M059J (cell line): ENCODE measurements at regions not wholly inside any gene's neighbourhood (a gene's known extent, or its start where the extent isn't known, plus 50 kb on each side); places are given as distances from the start of the nearest gene placed in this dataset.
"Not testable (repeated sequence)": the region's sequence is repeated elsewhere in the genome, so short reads cannot be mapped to it uniquely, and the experiment has no call there.

ENCODE experiments used
- DNase-seq: peaks from one replicate; pipeline ENCODE4 v3.0.0-alpha.2; 2012; ENCODE audit warnings: low read depth

DNA sequence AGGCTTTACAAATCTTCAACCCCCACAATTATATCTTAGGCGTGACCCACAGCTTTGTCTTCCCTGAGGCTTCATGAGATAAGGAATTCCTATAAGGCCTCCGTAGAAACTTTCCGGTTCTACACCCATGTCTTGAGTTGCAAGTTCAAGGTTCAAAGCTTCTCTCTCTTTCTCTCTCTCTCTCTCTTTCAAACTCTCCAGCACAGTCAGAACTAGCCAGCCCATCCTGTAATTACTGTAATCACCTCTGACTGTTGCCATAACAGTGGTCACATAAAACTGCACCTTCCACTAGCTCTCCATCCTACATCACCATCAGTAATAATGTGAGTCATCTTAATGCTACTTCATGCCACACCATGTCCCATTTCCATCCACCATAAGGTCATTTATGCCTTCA is 90.0 kb upstream of the NFASC start:
- peak; percentile 32 for DNase-seq

DNA sequence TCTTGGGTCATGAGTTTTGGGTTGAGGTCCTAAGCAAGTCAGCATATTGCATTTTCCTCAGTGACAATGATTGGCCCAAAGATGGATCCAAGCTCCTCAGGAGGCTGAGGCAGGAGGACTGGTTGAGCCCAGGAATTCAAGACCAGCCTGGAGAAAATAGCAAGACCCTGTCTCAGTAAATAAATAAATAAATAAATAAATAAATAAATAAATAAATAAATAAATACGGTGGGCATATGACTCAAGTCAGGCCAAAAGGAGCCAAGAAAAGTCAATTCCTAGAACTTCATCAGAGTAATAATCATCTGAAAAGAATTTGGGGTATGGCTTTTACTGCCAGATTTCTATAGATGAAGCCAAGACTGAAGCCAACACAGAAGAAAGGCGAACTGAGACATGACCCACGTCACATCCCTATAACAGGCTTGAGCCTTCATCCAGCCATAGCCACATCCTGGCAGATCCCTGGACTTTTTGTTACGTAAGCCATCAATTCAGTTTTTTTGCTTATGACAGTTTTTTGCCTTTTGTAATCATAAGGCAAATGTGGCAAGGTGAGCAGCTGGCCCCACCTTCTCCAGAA is 88.5 kb upstream of the NFASC start:
- peak; percentile 20 for DNase-seq

GRCh38 chr1:204785023-204785422 is 85.6 kb upstream of the NFASC start:
- DNase-seq: not testable (repeated sequence)

GRCh38 chr1:204788470-204788869 is 82.2 kb upstream of the NFASC start:
- no peak for DNase-seq

DNA sequence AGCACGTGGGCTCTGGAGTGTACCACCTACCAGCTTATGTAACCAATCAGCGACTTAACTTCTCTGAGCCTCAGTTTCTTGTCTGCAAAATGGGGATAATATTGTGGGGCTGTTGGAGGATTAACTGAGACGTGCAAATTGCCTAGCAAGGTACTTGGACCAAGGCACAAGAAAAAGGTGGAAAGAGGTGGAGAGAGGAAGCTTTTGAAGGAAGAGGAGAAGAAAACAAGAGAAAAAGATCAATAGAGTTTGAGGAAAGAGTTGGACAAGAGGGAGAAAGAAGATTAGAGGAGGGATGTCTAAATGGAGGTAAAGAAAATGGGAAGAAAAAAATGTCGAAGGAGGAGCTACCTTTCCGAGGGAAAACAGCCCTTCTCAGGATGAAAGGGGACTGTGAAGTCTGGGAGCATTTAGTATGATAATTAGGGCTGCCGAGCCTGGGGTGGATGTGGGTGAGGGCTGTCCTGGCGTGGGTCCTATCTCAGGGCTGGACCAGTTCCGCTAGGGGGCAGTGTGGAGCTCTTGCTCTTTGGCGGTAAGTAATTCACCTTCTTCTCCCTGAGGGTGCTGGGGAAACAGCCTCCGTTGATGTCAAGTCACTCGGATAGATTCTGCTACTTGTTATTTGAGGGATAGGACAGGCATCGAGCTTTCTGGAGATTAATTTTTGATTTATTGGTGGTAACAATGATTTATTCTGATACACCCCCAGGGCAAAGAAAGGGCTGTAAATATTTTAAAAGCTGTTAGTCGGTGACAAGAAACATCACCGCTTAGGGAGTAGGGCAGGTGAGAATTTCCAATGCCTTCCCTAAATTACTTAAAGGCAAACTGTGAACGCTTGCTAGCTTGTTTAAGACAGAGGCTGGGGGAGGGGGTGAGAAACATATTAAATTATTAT is 79.0 kb upstream of the NFASC start:
- peak; percentile 44 for DNase-seq

DNA sequence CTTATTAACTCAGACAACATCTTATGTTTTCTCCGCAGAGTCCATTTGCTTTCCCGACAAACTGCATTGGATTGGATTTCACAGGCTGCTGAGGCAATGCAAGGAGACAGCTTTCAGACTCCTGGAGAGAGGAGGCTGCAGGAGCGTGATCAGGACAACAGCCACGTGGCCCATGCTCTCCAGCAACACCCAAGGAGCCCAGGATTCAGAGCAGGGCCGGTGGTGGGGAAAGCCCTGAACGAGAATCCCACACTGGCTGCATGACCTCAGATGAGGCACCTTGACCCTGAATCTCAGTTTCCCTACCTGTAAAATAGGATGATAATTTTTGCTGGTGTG is 78.3 kb upstream of the NFASC start:
- DNase-seq: no peak

DNA sequence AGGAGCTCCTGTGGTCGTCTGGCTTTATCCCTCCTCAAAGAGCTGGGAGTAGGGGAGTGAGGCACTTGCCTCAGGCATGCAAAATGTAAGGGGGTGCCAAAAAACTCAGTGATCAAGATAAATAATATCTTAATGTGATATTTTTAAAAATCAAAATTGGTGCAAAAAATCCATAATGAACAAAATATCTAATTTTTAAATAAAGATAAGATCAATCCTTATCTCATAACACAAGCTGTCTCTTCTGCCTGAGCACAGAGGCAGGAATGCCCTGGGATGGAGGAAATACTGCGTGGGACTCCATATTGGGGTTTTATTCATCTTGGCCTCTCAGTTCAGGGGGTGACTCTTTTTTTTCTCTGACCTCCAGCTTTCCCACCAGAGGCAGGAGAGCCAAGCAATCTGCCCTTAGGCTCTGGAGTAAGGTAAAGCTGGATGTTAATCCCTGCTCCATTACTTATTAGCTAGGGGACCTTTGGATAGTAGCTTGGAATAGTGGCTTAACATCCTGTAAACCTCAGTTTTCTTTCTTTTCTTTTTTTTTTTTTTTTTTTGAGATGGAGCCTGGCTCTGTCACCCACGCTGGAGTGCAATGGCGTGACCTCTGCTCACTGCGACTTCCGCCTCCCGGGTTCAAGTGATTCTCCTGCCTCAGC is 77.3 kb upstream of the NFASC start:
- no peak for DNase-seq

DNA sequence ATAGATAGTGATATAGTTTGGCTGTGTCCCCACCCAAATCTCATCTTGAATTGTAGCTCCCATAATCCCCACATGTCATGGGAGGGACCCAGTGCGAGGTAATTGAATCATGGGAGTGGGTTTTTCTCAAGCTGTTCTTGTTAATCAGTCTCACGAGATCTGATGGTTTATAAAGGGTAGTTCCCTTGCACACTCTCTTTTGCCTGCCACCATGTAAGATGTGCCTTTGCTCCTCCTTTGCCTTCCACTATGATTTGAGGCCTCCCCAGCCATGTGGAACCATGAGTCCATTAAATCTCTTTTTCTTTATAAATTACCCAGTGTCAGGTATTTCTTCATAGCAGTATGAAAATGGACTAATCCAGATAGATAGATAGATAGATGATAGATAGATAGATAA is 73.8 kb upstream of the NFASC start:
- not testable (repeated sequence) for DNase-seq

- no peak for DNase-seq
Observed at GRCh38 chr1:204797401-204797800, 73.3 kb upstream of the NFASC start.

- no peak for DNase-seq
Observed at GRCh38 chr1:204799630-204800029, 71.0 kb upstream of the NFASC start.

- no peak for DNase-seq
Observed at GRCh38 chr1:204801211-204801610, 69.5 kb upstream of the NFASC start.

DNA sequence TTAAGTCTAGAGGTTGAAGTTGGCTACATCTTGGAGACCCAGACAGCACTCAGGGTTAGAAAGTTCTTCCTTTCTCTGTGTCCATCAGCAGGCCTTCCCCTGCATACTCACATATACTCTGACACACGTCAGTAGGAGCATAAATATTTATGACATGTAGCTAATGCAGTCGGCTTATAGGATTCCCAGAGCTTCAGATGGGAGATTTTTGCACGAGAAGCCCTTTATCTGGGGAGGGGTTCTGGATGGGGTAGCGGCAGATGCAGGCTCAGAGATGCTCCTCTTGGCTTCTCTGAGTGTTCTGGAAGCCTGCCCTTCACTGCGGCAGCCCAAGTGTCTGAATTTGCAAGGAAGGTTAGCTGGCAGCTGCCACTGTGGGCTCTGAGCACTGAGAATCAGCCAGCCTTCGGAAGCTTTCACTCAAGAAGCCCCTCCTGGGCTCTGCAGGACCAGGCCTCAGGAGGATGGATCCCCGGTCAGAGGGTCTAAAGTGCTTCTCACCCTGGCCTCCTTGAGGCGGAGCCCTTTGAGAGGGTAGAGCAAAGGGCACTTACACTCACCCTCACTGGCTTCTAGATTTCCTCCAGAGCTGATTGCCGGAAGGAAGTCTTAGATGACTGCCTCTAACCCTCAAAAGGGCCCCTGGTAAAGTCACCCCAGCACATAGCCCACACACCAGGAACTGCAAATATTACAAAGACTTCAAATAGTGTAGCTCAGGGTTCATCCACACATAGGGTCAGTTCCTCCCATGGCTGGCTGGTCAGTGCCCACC is 68.1 kb upstream of the NFASC start:
- DNase-seq: no peak

DNA sequence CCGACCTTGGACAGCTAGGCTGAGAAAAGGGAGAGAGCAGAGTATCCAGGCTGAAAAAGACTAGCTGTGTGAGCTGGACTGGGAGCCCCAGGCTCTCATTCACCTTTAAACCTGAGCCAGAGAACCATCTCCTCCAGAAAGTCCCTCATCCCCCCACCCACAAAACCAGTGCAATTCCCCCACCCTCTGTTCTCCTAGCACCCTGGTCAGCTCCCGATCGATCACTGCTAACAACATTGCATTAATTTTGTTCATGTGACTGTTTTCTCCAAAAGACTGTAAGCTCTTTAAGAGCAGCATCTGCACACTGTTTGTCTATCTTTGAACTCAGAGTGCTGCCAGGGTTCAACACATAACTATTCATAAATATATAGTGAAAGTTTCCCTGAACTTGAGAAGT is 67.1 kb upstream of the NFASC start:
- DNase-seq: no peak

GRCh38 chr1:204806943-204807687 is 63.5 kb upstream of the NFASC start:
- peak; percentile 70 for DNase-seq

GRCh38 chr1:204809488-204809887 is 61.2 kb upstream of the NFASC start:
- DNase-seq: no peak

DNA sequence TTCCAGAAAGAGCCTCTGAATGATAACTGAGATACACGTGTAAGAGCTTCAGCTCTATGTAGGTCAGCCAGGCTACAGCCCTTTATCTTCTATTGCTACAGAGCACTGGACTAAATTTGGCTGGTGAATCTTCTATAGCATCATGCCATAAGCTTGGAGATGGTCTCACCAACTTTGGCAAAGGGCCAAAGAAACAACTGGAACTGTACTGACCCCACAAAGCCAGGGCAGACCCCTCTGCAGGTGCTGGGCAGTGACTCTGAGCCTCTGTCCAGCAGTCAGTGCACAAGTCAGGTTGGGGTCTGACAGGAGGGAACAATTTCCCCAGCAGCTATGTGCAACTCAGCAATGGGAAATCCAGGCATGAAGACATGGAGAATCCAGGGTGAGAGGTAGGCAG is 57.8 kb upstream of the NFASC start:
- DNase-seq: no peak

- no peak for DNase-seq
Observed at GRCh38 chr1:204813522-204813921, 57.1 kb upstream of the NFASC start.

DNA sequence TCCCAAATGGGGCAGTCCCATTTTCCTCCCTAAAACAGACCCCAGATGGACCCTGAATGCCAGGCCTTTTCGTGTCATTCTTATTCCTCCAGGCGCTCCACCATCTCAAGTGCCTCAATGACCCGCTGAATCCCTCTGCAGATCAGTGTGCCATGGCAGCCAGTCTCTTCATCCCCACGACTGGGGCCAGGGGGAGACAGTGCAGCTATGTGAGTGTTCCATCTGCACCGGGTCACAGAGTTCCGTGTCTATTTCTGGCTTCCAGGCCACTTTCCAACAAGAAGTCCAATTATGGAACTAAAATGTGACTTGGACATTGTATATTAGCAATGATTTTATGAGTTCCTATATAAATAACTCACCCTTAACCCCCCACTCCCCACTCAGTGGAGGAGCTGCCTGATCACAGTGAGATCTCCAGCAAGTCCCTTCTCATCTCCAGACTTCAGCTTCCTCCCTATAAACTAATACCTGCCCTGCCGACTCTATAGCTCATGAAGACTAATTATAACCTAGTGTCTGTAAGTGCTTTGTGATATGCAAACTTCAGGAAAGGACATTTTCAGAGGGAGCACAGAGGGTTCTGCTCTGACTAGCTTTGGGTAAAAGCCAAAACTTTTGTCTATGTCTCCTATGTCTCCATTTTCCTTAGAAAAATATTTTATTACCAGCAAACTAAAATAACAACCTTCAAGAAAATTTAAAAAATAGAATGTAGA is 56.3 kb upstream of the NFASC start:
- no peak for DNase-seq

DNA sequence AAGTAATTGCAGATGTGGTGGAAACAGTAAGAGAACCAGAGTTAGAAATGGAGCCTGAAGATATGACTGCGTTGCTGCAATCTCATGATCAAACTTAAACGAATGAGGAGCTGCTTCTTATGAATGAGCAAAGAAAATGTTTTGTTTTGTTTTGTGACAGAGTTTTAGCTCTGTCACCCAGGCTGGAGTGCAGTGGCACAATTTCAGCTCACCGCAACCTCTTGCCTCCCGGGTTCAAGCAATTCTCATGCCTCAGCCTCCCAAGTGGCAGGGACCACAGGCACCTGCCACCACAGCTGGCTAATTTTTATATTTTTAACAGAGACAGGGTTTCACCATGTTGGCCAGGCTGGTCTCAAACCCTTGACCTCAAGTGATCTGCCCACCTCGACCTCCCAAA is 53.3 kb upstream of the NFASC start:
- DNase-seq: no peak

GRCh38 chr1:204818998-204819397 is 51.7 kb upstream of the NFASC start:
- DNase-seq: peak; percentile 10

- DNase-seq: peak; percentile 48
Observed at GRCh38 chr1:204819495-204819894, 51.2 kb upstream of the NFASC start.
